ENCODE measurements at regions not wholly inside any gene's neighbourhood (a gene's known extent, or its start where the extent isn't known, plus 50 kb on each side); places are given as distances from the start of the nearest gene placed in this dataset.

DNA sequence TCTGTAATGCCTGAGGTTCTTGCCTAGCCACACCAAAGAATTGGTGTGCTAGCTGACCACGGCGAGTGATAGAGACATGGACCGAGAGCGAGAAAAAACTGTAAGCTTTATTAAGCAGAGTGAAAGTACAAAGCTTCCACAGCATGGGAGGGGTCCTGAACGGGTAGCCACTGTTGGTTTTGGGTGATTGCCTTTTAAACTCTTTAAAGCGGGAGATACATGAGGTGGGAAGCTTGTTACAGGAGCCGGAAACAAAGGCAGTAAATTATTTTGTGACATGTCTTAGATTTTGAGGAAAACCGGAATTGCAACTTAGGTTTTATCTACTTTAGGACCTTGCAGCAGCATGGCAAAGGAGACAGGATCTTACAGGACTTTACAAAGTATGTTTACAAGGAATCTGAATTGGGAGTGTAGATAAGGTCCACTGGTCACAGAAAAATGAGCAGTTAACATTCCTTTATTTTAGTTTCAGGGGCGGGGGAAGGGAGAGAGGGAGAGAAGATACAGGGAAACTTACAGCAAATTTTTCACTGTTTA, 252.7 kb upstream of the MBL2 start:
- no peaks in the 10 kb centered on the region for H3K27me3 ChIP-seq
- no peak overlapping the region for H3K27ac ChIP-seq
- peaks cover 0 to under 1% of the 10 kb centered on the region in 2 donors for H3K4me1 ChIP-seq
- no peaks in the 10 kb centered on the region for H3K9me3 ChIP-seq
- intact Hi-C loops (cut with DNase I): no loop called here
- H3K4me3 ChIP-seq: peak overlapping the region; percentile 10 to 22
- DNase-seq (peak in 1 of 4 donors; percentile 15), ATAC-seq (peak; percentile 66)
- TF ChIP-seq, protein P1, sequence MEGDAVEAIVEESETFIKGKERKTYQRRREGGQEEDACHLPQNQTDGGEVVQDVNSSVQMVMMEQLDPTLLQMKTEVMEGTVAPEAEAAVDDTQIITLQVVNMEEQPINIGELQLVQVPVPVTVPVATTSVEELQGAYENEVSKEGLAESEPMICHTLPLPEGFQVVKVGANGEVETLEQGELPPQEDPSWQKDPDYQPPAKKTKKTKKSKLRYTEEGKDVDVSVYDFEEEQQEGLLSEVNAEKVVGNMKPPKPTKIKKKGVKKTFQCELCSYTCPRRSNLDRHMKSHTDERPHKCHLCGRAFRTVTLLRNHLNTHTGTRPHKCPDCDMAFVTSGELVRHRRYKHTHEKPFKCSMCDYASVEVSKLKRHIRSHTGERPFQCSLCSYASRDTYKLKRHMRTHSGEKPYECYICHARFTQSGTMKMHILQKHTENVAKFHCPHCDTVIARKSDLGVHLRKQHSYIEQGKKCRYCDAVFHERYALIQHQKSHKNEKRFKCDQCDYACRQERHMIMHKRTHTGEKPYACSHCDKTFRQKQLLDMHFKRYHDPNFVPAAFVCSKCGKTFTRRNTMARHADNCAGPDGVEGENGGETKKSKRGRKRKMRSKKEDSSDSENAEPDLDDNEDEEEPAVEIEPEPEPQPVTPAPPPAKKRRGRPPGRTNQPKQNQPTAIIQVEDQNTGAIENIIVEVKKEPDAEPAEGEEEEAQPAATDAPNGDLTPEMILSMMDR (IDR thresholded peaks at IDR 0.05): no peak
- H3K36me3 ChIP-seq: no peaks in the 10 kb centered on the region

DNA sequence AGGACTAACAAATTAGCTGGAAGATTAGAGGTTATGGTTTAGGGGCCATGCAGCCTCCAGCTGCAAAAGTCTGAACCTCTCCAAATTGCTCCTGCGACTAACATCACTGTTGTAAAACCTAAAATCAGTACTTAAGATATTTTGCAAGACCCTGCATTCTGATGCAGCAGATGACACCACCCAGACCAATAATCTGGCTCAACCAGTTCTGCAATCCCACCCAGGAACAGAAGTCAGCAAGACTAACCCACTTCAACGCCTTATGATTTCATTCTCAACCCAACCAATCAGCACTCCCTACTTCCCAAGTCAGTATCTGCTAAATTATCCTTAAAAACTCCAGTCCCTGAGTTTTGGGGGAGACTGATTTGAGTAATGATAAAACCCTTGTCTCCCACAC, 250.8 kb upstream of the MBL2 start:
- Histone ChIP-seq H3K9me3 (no peaks in the 10 kb centered on the region), H3K27ac (no peak overlapping the region), H3K36me3 (no peaks in the 10 kb centered on the region), H3K4me3 (no peak overlapping the region), H3K4me1 (no peaks in the 10 kb centered on the region), H3K27me3 (no peaks in the 10 kb centered on the region)
- TF ChIP-seq, protein P1 (IDR thresholded peaks at IDR 0.05): no peak
- intact Hi-C loops (cut with DNase I): no loop called here
- ATAC-seq: no peak
- DNase-seq: no peak

DNA sequence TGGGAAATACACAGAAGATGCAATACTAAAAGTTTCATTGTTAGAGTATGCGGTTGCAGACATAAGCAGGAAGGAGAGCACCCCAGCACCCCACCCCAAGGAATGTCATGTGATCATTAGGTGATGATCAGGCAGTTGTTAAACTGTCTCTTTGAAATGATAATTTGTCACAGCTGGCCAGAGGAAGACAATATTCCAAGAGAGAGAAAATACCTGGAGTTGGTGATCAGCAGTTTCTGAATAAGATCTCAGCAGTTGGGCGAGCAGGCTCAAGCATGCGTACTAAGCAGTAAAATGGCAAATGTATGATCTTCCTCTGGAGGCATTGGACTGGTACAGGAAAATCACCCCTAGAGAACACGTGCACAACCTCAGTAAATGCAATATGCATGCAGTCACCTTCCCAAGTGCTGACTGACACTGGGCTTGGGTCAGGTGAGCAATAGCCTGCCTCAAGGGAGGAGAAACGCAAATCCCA, 250.1 kb upstream of the MBL2 start:
- no peaks in the 10 kb centered on the region for H3K36me3 ChIP-seq
- intact Hi-C loops (cut with DNase I): no loop called here
- DNase-seq: no peak
- ATAC-seq: no peak
- TF ChIP-seq, protein P1 (IDR thresholded peaks at IDR 0.05): no peak
- H3K9me3 ChIP-seq: no peaks in the 10 kb centered on the region
- no peaks in the 10 kb centered on the region for H3K27me3 ChIP-seq
- no peak overlapping the region for H3K4me3 ChIP-seq
- no peak overlapping the region for H3K27ac ChIP-seq
- H3K4me1 ChIP-seq: no peaks in the 10 kb centered on the region

DNA sequence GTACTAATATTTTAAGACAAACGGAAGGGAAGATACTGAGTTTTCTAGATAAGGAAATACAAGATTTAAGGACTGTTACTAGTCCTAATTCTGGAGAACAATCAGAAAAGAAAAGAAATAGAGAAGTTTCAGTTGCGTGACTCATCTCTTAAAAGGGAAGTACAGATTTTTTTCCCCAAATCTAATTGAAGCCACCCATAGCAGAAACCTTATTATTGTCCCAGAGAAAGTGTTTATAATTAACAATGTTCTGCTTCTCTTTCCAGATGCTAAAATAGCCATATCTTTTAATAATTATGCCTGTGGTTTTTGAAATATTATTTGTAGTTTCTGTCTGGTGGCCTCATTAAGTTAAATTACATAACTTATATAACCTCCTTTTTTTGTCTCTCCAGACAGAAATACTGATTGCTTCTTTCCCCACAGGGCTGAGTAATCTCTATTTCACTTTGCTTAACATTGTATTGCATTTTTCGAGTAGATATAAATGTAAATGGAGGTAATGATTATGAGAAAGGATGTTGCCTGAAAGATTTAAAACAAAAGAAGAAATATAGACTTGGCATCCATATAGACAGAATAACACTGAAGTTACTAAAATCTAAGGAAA, 240.7 kb upstream of the MBL2 start:
- Histone ChIP-seq H3K4me1 (no peaks in the 10 kb centered on the region), H3K9me3 (no peaks in the 10 kb centered on the region), H3K4me3 (no peak overlapping the region), H3K27me3 (no peaks in the 10 kb centered on the region), H3K27ac (no peak overlapping the region), H3K36me3 (no peaks in the 10 kb centered on the region)
- TF ChIP-seq, protein P1 (IDR thresholded peaks at IDR 0.05): no peak
- intact Hi-C loops (cut with DNase I): no loop called here
- DNase-seq (no peak), ATAC-seq (no peak)

DNA sequence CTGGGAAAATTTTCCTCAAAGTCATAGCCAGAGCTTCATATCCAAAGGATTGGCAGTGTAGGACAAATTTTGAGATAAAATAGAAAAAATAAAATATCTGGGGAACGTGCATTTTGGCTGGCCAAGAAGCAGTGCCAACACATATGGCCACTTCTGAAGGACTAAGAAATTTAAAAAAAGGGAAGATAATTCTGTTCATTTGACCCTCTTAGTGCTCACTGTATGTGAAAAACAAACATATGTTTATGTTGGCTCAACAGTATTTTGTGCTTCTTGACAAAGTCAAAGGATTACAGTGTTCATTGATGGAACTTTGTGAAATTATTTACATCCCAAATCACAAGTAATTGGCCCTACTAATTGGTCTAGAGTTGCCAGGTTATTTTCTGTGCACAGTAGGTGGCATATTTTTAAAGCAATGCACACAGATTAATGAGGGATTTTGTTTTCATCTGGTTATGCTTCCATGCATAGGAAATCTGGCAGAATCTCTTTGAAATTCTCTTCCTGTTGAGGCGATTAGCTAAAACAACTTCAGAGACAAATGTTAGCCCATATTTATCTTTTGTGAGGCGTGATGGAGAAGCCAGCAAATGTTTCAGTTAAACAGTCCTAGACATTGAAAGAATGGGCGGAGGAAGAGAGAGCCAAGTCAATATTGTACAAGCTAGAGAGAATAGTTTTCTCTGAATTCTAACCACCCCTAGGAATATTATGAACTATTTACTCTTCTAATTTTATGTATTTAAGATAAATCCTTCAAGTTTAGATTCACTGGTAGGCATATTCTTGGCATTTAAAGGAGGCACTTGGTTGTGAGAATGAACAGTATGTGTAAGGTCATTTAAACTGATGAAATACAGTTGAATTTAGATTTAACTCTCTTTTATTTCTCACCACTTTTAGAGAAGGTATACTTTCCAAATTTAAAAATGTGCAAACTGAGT, 237.7 kb upstream of the MBL2 start:
- DNase-seq (peak in 1 of 4 donors; percentile 21), ATAC-seq (no peak)
- Histone ChIP-seq H3K4me3 (no peak overlapping the region), H3K36me3 (no peaks in the 10 kb centered on the region), H3K9me3 (no peaks in the 10 kb centered on the region), H3K27me3 (no peaks in the 10 kb centered on the region), H3K27ac (no peak overlapping the region), H3K4me1 (no peaks in the 10 kb centered on the region)
- TF ChIP-seq, protein P1 (IDR thresholded peaks at IDR 0.05): no peak
- intact Hi-C loops (cut with DNase I): no loop called here

Data from left lung (tissue), 4 donors.